HepG2 (cell line): ENCODE measurements at regions not wholly inside any gene's neighbourhood (a gene's known extent, or its start where the extent isn't known, plus 50 kb on each side); places are given as distances from the start of the nearest gene placed in this dataset.

Experiments
- ATF4 ChIP-seq, 2 experiments: fragments of 450-650 bp in 1 of 2; sonication (generic) in 1 of 2; formaldehyde crosslinking; IDR thresholded peaks; 2 replicates each; pipeline versions ENCODE4 v1.5.0 to v1.8.0; 2020 to 2022; ENCODE audit warnings: mild to moderate bottlenecking in 1 of 2, missing genetic modification reagents in 1 of 2
- BRD4 ChIP-seq: sonication (generic); formaldehyde crosslinking; IDR thresholded peaks from 2 replicates; pipeline ENCODE4 v1.4.0; 2020; ENCODE audit warnings: missing genetic modification reagents
- CREB3 ChIP-seq: sonication (generic); formaldehyde crosslinking; IDR thresholded peaks from 2 replicates; pipeline ENCODE4 v1.5.0; 2020; ENCODE audit warnings: missing genetic modification reagents
- FOXA3 ChIP-seq: IDR thresholded peaks from 2 replicates; pipeline ENCODE4 v1.6.1; 2016; ENCODE audit warnings: missing genetic modification reagents, missing compliant biosample characterization
- GATAD1 ChIP-seq: IDR thresholded peaks from 2 replicates; pipeline ENCODE4 v1.6.1; 2016; ENCODE audit warnings: missing genetic modification reagents, missing compliant biosample characterization
- HMGA1 ChIP-seq: sonication (generic); formaldehyde crosslinking; conservative IDR thresholded peaks from 2 replicates; pipeline ENCODE4 v1.4.0; 2020; ENCODE audit warnings: missing genetic modification reagents
- IKZF4 ChIP-seq: sonication (generic); formaldehyde crosslinking; IDR thresholded peaks from 2 replicates; pipeline ENCODE4 v1.5.1; 2020; ENCODE audit warnings: borderline replicate concordance, mild to moderate bottlenecking, low read depth, missing genetic modification reagents; ENCODE audit errors: not compliant biosample characterization
- KLF16 ChIP-seq, 2 experiments: sonication (generic) in 1 of 2; formaldehyde crosslinking in 1 of 2; IDR thresholded peaks; 2 replicates each; pipeline versions ENCODE4 v1.6.1 to v1.8.0; 2016 to 2023; ENCODE audit warnings: missing genetic modification reagents in 2 of 2, missing compliant biosample characterization in 1 of 2
- MED1 ChIP-seq: sonication (generic); formaldehyde crosslinking; IDR thresholded peaks from 2 replicates; pipeline ENCODE4 v1.4.0; 2020; ENCODE audit warnings: missing genetic modification reagents
- MTF1 ChIP-seq: sonication (generic); formaldehyde crosslinking; IDR thresholded peaks from 2 replicates; pipeline ENCODE4 v1.5.0; 2020; ENCODE audit warnings: missing genetic modification reagents
- MZF1 ChIP-seq: sonication (generic); formaldehyde crosslinking; IDR thresholded peaks from 2 replicates; pipeline ENCODE4 v1.8.1; 2023; ENCODE audit warnings: mild to moderate bottlenecking, missing genetic modification reagents, borderline replicate concordance
- SMC3 ChIP-seq: IDR thresholded peaks from 2 replicates; pipeline ENCODE4 v1.6.1; 2011; ENCODE audit warnings: low read length, improper control_type of control experiment
- THAP11 ChIP-seq: IDR thresholded peaks from 2 replicates; pipeline ENCODE4 v1.6.1; 2016; ENCODE audit warnings: missing biosample characterization, missing genetic modification reagents
- ZHX2 ChIP-seq, 2 experiments: sonication (generic) in 1 of 2; formaldehyde crosslinking in 1 of 2; IDR thresholded peaks; 2 replicates each; pipeline versions ENCODE4 v1.6.1 to v1.9.0; 2014 to 2022; ENCODE audit warnings: antibody characterized with exemption in 1 of 2, borderline replicate concordance in 1 of 2, inconsistent platforms in 1 of 2, low read depth in 1 of 2, missing genetic modification reagents in 1 of 2
- ZSCAN21 ChIP-seq: sonication (generic); formaldehyde crosslinking; IDR thresholded peaks from 2 replicates; pipeline ENCODE4 v1.8.0; 2022; ENCODE audit warnings: mild to moderate bottlenecking, missing genetic modification reagents, moderate library complexity, borderline replicate concordance
- ZSCAN29 ChIP-seq: sonication (generic); formaldehyde crosslinking; conservative IDR thresholded peaks from 2 replicates; pipeline ENCODE4 v1.4.0; 2020; ENCODE audit warnings: mild to moderate bottlenecking, missing genetic modification reagents
- ZSCAN5A ChIP-seq: sonication (generic); formaldehyde crosslinking; IDR thresholded peaks from 2 replicates; pipeline ENCODE4 v1.8.0; 2022; ENCODE audit warnings: mild to moderate bottlenecking, missing genetic modification reagents, borderline replicate concordance

- TF ChIP-seq ZHX2 (IDR thresholded peaks at IDR 0.05; ENCODE audit: low read depth) = no peak
- TF ChIP-seq ZHX2 (CRISPR knock-in tag; IDR thresholded peaks at IDR 0.05; ENCODE audit: borderline replicate concordance) = no peak
- TF ChIP-seq SMC3 = peak; percentile 88
- no peak for TF ChIP-seq BRD4
- TF ChIP-seq GATAD1 (CRISPR knock-in tag) = peak; percentile 53; the same call in 1 of the 2 replicates
- TF ChIP-seq ZSCAN29 (CRISPR knock-in tag) = no peak
- TF ChIP-seq MZF1 (CRISPR knock-in tag) = no peak
- no peak for TF ChIP-seq HMGA1 (CRISPR knock-in tag)
- TF ChIP-seq ZSCAN21 (CRISPR knock-in tag) = no peak
- no peak for TF ChIP-seq CREB3
- no peak for TF ChIP-seq ZSCAN5A (CRISPR knock-in tag)
- no peak for TF ChIP-seq ATF4 (CRISPR knock-in tag; IDR thresholded peaks at IDR 0.05)
- peak in 1 of 2 experiments; percentile 48; a peak in 1 of 4 replicates for TF ChIP-seq KLF16 (CRISPR knock-in tag; IDR thresholded peaks at IDR 0.05)
- TF ChIP-seq IKZF4 (CRISPR knock-in tag) = no peak
- TF ChIP-seq FOXA3 (CRISPR knock-in tag) = no peak
- peak; percentile 47; the same call in 1 of the 2 replicates for TF ChIP-seq THAP11 (CRISPR knock-in tag)
- TF ChIP-seq MTF1 (CRISPR knock-in tag) = no peak
- TF ChIP-seq MED1 (CRISPR knock-in tag) = 0 out of 2 replicates have a peak, but pooled peaks have one; percentile 16
These were observed 54.8 kb upstream of the CAPRIN1 start (continued) for GRCh38 chr11:33996498-33997454.
